Smooth muscle cell (in vitro differentiated cells): ENCODE measurements at regions not wholly inside any gene's neighbourhood (a gene's known extent, or its start where the extent isn't known, plus 50 kb on each side); places are given as distances from the start of the nearest gene placed in this dataset.

ENCODE experiments used
- DNase-seq: peaks from one replicate; lab custom pipeline; 2025; ENCODE audit not compliant: unreplicated experiment; lab: John Stamatoyannopoulos, UW
- H2AFZ ChIP-seq: fragments of 200-600 bp; sonication (generic); 2 replicates; pipeline ENCODE4 v1.6.0; 2016; ENCODE audit warnings: antibody characterized with exemption, low read depth, mild to moderate bottlenecking
- H3F3A ChIP-seq: fragments of 200-600 bp; sonication (generic); 2 replicates; pipeline ENCODE4 v1.6.0; 2017; ENCODE audit warnings: antibody characterized with exemption, low read depth
- H3K27ac ChIP-seq: fragments of 200-600 bp; sonication (generic); 2 replicates; pipeline ENCODE4 v1.5.1; 2016; ENCODE audit warnings: low read depth, mild to moderate bottlenecking
- H3K27me3 ChIP-seq: fragments of 200-600 bp; sonication (generic); 2 replicates; pipeline ENCODE4 v1.6.1; 2016; ENCODE audit warnings: low read depth, mild to moderate bottlenecking
- H3K36me3 ChIP-seq: fragments of 200-600 bp; sonication (generic); 2 replicates; pipeline ENCODE4 v1.5.1; 2016; ENCODE audit warnings: low read depth
- H3K4me1 ChIP-seq: fragments of 200-600 bp; sonication (generic); 2 replicates; pipeline ENCODE4 v1.5.1; 2016; ENCODE audit warnings: low read depth
- H3K4me2 ChIP-seq: fragments of 200-600 bp; sonication (generic); 2 replicates; pipeline ENCODE4 v1.6.0; 2016; ENCODE audit warnings: mild to moderate bottlenecking
- H3K4me3 ChIP-seq: fragments of 200-600 bp; sonication (generic); 2 replicates; pipeline ENCODE4 v1.5.1; 2016; ENCODE audit warnings: mild to moderate bottlenecking
- H3K79me2 ChIP-seq: fragments of 200-600 bp; sonication (generic); 2 replicates; pipeline ENCODE4 v1.6.0; 2016; ENCODE audit warnings: low read depth, mild to moderate bottlenecking
- H3K9ac ChIP-seq: fragments of 200-600 bp; sonication (generic); 2 replicates; pipeline ENCODE4 v1.6.0; 2016; ENCODE audit warnings: low read depth
- H3K9me3 ChIP-seq: fragments of 200-600 bp; sonication (generic); replicated peaks from 2 replicates; pipeline ENCODE4 v1.5.1; 2016; ENCODE audit warnings: low read depth
- H4K20me1 ChIP-seq: fragments of 200-600 bp; sonication (generic); 2 replicates; pipeline ENCODE4 v1.6.0; 2016; ENCODE audit warnings: low read depth
- CTCF ChIP-seq: fragments of 200-600 bp; sonication (generic); IDR thresholded peaks from 2 replicates; pipeline ENCODE4 v1.5.1; 2017; ENCODE audit warnings: borderline replicate concordance, mild to moderate bottlenecking, antibody characterized with exemption; ENCODE audit not compliant: insufficient read depth, poor library complexity, severe bottlenecking
- WGBS: methylation state at CpG from one replicate; pipeline ENCODE4 v1.1.7; 2016; ENCODE audit warnings: low lambda C conversion rate; 5-methylcytosine and 5-hydroxymethylcytosine counted together

- no peaks in the 10 kb centered on the region for H4K20me1 ChIP-seq
- H3F3A ChIP-seq, result no peaks in the 10 kb centered on the region
- H3K4me1 ChIP-seq, result no peaks in the 10 kb centered on the region
- H3K9me3 ChIP-seq, result no peaks in the 10 kb centered on the region
- H3K27ac ChIP-seq, result no peak overlapping the region
- 95% methylated on average over 8 of the region's 8 CpGs for WGBS
- H3K4me2 ChIP-seq, result no peak overlapping the region
- peaks cover 7% of the 10 kb centered on the region for H3K27me3 ChIP-seq
- H3K36me3 ChIP-seq, result no peaks in the 10 kb centered on the region
- H3K4me3 ChIP-seq, result no peak overlapping the region
- no peaks in the 10 kb centered on the region for H3K79me2 ChIP-seq
- TF ChIP-seq CTCF, result no peak
- DNase-seq, result no peak
- H3K9ac ChIP-seq, result no peak overlapping the region
- H2AFZ ChIP-seq, result no peak overlapping the region
These were observed 122.2 kb upstream of the IGF1R start for GRCh38 chr15:98526094-98526493.

DNA sequence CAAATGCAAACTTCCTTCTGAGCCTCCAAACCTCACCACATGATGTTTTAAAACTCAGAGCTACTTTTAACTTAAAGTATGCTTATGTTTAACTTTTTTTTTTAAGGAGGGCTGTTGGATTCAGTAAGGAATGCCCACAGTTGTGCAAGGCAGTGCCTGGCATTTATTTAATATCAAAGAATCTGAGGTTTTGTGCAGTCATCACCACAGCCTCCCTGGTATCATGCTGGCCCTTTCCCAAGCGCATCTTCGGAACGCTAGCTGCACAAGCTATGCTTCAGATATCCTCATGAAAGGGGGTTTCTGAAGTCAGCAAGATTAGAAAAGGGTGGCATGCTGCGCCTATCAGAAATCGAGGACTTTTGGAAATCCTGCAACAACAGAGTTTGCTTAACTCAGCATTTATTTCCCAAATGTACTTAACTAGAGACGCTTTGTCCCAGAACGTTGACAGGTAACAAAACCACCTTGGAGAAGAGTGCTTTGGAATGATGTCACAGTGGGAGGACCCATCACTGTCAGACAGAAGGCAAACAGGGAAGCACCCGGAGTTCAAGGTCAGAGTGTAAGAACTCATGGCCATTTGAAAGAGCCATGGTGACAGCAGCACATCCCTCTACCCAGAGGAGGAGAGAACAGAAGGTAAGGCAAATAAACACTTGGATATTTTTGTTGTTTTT is 120.2 kb upstream of the IGF1R start:
- no peaks in the 10 kb centered on the region for H3K4me1 ChIP-seq
- no peak for TF ChIP-seq CTCF

GRCh38 chr15:98529205-98530145 is 118.9 kb upstream of the IGF1R start:
- no peaks in the 10 kb centered on the region for H3K4me1 ChIP-seq
- TF ChIP-seq CTCF, result no peak

More for the DNA sequence above, 120.2 kb upstream of the IGF1R start:
- Histone ChIP-seq H3F3A (no peaks in the 10 kb centered on the region), H3K4me3 (no peak overlapping the region), H3K9ac (no peak overlapping the region), H3K27me3 (peaks cover 7% of the 10 kb centered on the region), H2AFZ (no peak overlapping the region), H3K4me2 (no peak overlapping the region), H4K20me1 (no peaks in the 10 kb centered on the region), H3K27ac (no peak overlapping the region), H3K79me2 (no peaks in the 10 kb centered on the region), H3K9me3 (no peaks in the 10 kb centered on the region), H3K36me3 (no peaks in the 10 kb centered on the region)
- WGBS, result 80% methylated on average over 8 of the region's 8 CpGs
- no peak for DNase-seq

More at GRCh38 chr15:98529205-98530145, 118.9 kb upstream of the IGF1R start:
- no peaks in the 10 kb centered on the region for H3K36me3 ChIP-seq
- no peak overlapping the region for H2AFZ ChIP-seq
- no peak overlapping the region for H3K4me2 ChIP-seq
- H3F3A ChIP-seq, result no peaks in the 10 kb centered on the region
- H3K27ac ChIP-seq, result no peak overlapping the region
- no peak overlapping the region for H3K9ac ChIP-seq
- DNase-seq, result no peak
- no peaks in the 10 kb centered on the region for H3K79me2 ChIP-seq
- no peaks in the 10 kb centered on the region for H3K9me3 ChIP-seq
- WGBS, result 86% methylated on average over 19 of the region's 19 CpGs
- H4K20me1 ChIP-seq, result no peaks in the 10 kb centered on the region
- H3K27me3 ChIP-seq, result peaks cover 7% of the 10 kb centered on the region
- no peak overlapping the region for H3K4me3 ChIP-seq
